SU-DHL-6 (cell line): ENCODE measurements at regions not wholly inside any gene's neighbourhood (a gene's known extent, or its start where the extent isn't known, plus 50 kb on each side); places are given as distances from the start of the nearest gene placed in this dataset.

Experiments
- EZH2phosphoT487 ChIP-seq: fragments of 200-600 bp; sonication (generic), shearing (Covaris generic); conservative IDR thresholded peaks from 2 replicates; pipeline ENCODE4 v1.6.1; 2018; ENCODE audit warnings: mild to moderate bottlenecking, antibody characterized with exemption, low read length, moderate library complexity, mixed read lengths
- TF ChIP-seq, protein P1 (sequence below): fragments of 200-600 bp; sonication (generic); IDR thresholded peaks from one replicate; pipeline ENCODE4 v1.5.1; 2017; ENCODE audit warnings: antibody characterized with exemption, mild to moderate bottlenecking, low read length, moderate library complexity; ENCODE audit not compliant: insufficient read depth, poor library complexity, severe bottlenecking

DNA sequence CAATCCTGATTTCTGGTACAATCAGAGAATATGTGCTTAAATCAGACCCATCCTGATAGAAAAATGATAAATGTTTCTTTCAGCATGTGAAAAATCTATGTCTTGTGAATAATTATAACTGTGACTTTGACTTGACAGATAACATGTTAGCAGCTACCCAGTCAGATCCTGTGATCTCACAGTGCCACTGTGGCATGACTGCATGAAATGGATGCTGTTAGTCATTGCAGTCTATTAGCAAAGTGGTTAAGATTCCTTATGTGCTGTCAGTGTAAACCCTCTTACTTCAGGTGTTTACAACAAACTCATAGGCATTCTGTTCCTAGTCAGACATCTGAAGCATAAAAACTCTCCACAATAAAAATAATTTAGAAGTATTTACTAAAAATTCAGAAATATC is 244.6 kb upstream of the RND3 start:
- TF ChIP-seq, protein P1, sequence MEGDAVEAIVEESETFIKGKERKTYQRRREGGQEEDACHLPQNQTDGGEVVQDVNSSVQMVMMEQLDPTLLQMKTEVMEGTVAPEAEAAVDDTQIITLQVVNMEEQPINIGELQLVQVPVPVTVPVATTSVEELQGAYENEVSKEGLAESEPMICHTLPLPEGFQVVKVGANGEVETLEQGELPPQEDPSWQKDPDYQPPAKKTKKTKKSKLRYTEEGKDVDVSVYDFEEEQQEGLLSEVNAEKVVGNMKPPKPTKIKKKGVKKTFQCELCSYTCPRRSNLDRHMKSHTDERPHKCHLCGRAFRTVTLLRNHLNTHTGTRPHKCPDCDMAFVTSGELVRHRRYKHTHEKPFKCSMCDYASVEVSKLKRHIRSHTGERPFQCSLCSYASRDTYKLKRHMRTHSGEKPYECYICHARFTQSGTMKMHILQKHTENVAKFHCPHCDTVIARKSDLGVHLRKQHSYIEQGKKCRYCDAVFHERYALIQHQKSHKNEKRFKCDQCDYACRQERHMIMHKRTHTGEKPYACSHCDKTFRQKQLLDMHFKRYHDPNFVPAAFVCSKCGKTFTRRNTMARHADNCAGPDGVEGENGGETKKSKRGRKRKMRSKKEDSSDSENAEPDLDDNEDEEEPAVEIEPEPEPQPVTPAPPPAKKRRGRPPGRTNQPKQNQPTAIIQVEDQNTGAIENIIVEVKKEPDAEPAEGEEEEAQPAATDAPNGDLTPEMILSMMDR = no peak
- no peak for TF ChIP-seq EZH2phosphoT487
